Upper lobe of right lung (tissue), 1 donor: ENCODE measurements at regions not wholly inside any gene's neighbourhood (a gene's known extent, or its start where the extent isn't known, plus 50 kb on each side); places are given as distances from the start of the nearest gene placed in this dataset.

ENCODE experiments used
- ATAC-seq: fragments of 200-7000 bp; cut with Tn5 transposase; one replicate; pipeline ENCODE4 v1.9.1; 2020; ENCODE audit warnings: mild to moderate bottlenecking, moderate library complexity
- DNase-seq: peaks from one replicate; pipeline ENCODE4 v3.0.0-alpha.2; 2020
- H3K27ac ChIP-seq: fragments of 200-600 bp; one replicate; pipeline ENCODE4 v1.8.0; 2022
- H3K27me3 ChIP-seq: fragments of 200-600 bp; one replicate; pipeline ENCODE4 v1.8.0; 2022; ENCODE audit warnings: mild to moderate bottlenecking
- H3K36me3 ChIP-seq: fragments of 200-600 bp; one replicate; pipeline ENCODE4 v1.8.0; 2022
- H3K4me1 ChIP-seq: fragments of 200-600 bp; one replicate; pipeline ENCODE4 v1.8.0; 2022
- H3K4me3 ChIP-seq: fragments of 200-600 bp; one replicate; pipeline ENCODE4 v1.8.0; 2022; ENCODE audit warnings: mild to moderate bottlenecking
- H3K9me3 ChIP-seq: fragments of 200-600 bp; one replicate; pipeline ENCODE4 v1.8.0; 2022
- intact Hi-C: fragments of 100-400 bp; cut with DNase I; formaldehyde crosslinking; loops from one replicate; pipeline ENCODE4 v1.11.0; 2022
- TF ChIP-seq, protein P1 (sequence below): fragments of 200-600 bp; IDR thresholded peaks from one replicate; pipeline ENCODE4 v1.8.0; 2022; ENCODE audit warnings: antibody characterized with exemption
- donor health status: DM: no; HTN: yes; CAD: no; lungs with severe emphysema.

DNA sequence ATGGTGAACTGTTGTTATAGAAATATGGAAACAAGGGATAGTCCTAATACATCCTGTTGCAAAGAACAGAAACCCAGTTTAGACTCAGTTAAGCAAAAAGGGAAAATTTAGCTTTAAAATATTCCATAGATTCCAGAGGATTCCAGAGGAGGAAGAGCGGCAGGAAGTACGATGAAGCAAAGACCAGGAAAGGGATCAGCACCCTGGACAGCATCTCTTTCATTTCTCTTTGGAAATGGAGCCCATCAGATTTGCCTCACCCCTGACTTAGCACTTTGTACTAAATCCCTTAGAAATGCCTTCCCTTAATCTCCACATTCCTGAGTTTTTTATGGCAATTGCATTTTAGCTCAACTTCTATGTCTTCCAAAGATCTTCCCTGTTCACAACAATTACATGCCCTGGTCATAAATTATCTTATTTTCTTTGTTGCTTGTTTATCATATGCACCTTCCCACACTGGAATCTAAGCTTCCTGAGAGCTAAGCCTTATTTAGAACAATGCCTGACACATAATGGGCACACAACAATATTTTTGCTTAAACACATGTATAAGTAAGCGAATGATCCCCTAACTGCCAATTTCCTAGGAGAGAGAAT, 150.0 kb upstream of the RBFOX1 start:
- TF ChIP-seq, protein P1, sequence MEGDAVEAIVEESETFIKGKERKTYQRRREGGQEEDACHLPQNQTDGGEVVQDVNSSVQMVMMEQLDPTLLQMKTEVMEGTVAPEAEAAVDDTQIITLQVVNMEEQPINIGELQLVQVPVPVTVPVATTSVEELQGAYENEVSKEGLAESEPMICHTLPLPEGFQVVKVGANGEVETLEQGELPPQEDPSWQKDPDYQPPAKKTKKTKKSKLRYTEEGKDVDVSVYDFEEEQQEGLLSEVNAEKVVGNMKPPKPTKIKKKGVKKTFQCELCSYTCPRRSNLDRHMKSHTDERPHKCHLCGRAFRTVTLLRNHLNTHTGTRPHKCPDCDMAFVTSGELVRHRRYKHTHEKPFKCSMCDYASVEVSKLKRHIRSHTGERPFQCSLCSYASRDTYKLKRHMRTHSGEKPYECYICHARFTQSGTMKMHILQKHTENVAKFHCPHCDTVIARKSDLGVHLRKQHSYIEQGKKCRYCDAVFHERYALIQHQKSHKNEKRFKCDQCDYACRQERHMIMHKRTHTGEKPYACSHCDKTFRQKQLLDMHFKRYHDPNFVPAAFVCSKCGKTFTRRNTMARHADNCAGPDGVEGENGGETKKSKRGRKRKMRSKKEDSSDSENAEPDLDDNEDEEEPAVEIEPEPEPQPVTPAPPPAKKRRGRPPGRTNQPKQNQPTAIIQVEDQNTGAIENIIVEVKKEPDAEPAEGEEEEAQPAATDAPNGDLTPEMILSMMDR = no peak
- no peak for ATAC-seq
- intact Hi-C loops = no loop called here

DNA sequence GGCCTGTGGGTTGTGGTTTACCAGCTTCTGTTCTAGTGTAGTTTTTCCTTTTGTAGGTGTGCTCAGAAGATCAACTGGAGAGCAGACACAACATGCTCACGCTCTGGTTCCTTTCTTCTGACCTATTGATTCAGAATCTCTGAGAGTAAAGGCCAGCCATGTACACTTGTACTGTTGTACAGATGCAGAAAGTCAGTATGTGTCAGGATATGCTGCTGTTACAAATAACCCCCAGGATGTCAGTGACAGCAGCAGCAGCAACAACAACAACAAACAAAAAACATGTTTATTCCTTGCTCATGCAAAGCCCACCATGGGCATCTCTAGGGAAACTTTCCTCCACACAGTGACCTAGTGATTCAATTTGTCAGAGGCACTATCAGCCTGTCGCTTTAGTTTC, 154.8 kb upstream of the RBFOX1 start:
- Histone ChIP-seq H3K4me1 (no peaks in the 10 kb centered on the region), H3K27ac (no peak overlapping the region), H3K27me3 (no peaks in the 10 kb centered on the region), H3K36me3 (no peaks in the 10 kb centered on the region), H3K9me3 (no peaks in the 10 kb centered on the region), H3K4me3 (no peak overlapping the region)
- DNase-seq = no peak
- TF ChIP-seq, protein P1 = no peak
- intact Hi-C loops = no loop called here
- ATAC-seq = no peak

More for the DNA sequence above, 150.0 kb upstream of the RBFOX1 start:
- no peaks in the 10 kb centered on the region for H3K36me3 ChIP-seq
- no peak for DNase-seq
- no peaks in the 10 kb centered on the region for H3K9me3 ChIP-seq
- H3K27ac ChIP-seq = no peak overlapping the region
- no peak overlapping the region for H3K4me3 ChIP-seq
- no peaks in the 10 kb centered on the region for H3K27me3 ChIP-seq
- no peaks in the 10 kb centered on the region for H3K4me1 ChIP-seq

DNA sequence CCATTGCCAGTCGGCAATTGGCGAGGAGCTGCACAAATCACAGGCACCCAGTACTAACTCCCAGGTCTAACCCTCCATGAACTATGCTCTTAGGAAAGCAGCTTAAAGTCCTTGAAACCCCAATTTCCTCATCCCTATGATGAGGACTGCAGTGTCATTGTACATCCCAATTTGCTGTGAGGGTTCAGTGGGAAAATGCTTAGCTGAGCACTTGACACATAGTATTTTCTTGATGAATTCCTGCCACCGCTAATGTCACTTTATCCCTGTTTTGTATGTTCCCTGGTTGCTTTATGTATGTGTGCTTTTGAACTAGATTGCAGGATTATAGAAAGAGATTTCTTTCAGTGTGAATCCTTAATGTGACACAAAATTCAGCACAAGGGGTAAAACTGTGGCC, 161.5 kb upstream of the RBFOX1 start:
- Histone ChIP-seq H3K9me3 (no peaks in the 10 kb centered on the region), H3K4me1 (no peaks in the 10 kb centered on the region), H3K27ac (no peak overlapping the region), H3K36me3 (no peaks in the 10 kb centered on the region), H3K27me3 (no peaks in the 10 kb centered on the region), H3K4me3 (no peak overlapping the region)
- intact Hi-C loops = no loop called here
- TF ChIP-seq, protein P1 = no peak
- ATAC-seq (no peak), DNase-seq (no peak)

DNA sequence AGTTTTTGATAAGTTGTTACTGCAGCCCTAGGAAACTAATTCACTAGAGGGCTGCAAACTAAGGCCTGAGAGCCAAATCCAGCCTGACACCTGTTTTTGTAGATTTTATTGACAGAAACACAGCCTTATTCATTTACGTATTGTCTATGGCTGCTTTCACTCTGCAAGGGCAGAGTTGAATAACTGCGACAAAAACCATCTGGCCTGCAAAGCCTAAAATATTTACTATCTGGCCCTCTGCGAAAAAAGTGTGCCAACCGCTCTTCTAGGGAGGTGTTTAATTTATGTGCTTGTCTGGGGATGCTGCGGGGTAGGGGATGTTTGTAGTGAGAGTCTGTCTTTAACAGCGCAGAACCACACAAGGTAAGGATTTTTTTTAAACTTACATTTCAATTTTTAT, 165.0 kb upstream of the RBFOX1 start:
- no peaks in the 10 kb centered on the region for H3K9me3 ChIP-seq
- no peaks in the 10 kb centered on the region for H3K4me1 ChIP-seq
- H3K4me3 ChIP-seq = no peak overlapping the region
- H3K27ac ChIP-seq = no peak overlapping the region
- intact Hi-C loops = no loop called here
- H3K27me3 ChIP-seq = no peaks in the 10 kb centered on the region
- no peak for ATAC-seq
- no peak for DNase-seq
- no peaks in the 10 kb centered on the region for H3K36me3 ChIP-seq
- TF ChIP-seq, protein P1 = no peak

DNA sequence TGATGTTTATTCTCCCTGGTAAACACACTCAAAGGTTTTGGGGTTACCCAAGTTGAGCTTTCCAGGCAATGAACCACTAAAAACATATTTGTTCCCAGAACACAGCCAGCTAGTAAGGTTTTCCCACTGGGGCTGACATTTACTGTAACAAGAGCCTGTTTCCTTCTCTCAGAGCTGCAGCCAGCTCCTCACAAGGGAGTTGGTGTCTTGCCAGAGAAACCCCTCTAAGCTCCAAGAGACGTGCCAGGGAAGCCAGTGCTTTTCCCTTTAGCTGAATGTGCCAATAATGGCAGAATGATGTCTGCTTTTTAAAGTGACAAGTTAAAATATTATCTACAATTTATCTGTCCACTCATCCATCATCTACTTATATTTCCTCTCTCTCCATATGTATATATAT, 170.8 kb upstream of the RBFOX1 start:
- no peak overlapping the region for H3K4me3 ChIP-seq
- no peaks in the 10 kb centered on the region for H3K4me1 ChIP-seq
- no peaks in the 10 kb centered on the region for H3K9me3 ChIP-seq
- H3K36me3 ChIP-seq = no peaks in the 10 kb centered on the region
- H3K27me3 ChIP-seq = no peaks in the 10 kb centered on the region
- ATAC-seq (no peak), DNase-seq (no peak)
- intact Hi-C loops = no loop called here
- TF ChIP-seq, protein P1 = no peak
- H3K27ac ChIP-seq = no peak overlapping the region

DNA sequence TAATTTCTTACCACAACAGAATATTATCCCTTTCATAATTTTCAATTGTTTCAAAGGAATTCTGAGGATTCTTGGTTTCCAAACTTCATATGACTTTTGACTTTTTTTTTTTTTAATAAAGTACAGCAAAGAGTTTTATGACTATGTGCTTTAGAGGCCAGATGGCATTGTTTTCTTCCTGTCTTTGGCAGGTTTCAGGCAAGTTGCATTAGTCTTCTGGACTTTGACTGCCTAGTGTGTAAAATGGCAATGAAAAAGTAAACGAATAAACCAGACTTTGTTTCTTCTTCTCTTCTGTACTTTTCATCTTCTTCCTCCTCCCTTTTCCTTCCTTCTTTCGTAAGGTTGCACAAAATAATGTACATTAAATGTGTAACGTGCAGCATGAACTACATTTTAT, 172.6 kb upstream of the RBFOX1 start:
- H3K9me3 ChIP-seq = no peaks in the 10 kb centered on the region
- no peak for DNase-seq
- no peaks in the 10 kb centered on the region for H3K27me3 ChIP-seq
- intact Hi-C loops = no loop called here
- no peaks in the 10 kb centered on the region for H3K36me3 ChIP-seq
- ATAC-seq = no peak
- H3K4me1 ChIP-seq = no peaks in the 10 kb centered on the region
- H3K4me3 ChIP-seq = no peak overlapping the region
- no peak overlapping the region for H3K27ac ChIP-seq
- TF ChIP-seq, protein P1 = no peak
